ENCODE measurements at regions not wholly inside any gene's neighbourhood (a gene's known extent, or its start where the extent isn't known, plus 50 kb on each side); places are given as distances from the start of the nearest gene placed in this dataset.
"Not testable (repeated sequence)": the region's sequence is repeated elsewhere in the genome, so short reads cannot be mapped to it uniquely, and the experiment has no call there.

DNA sequence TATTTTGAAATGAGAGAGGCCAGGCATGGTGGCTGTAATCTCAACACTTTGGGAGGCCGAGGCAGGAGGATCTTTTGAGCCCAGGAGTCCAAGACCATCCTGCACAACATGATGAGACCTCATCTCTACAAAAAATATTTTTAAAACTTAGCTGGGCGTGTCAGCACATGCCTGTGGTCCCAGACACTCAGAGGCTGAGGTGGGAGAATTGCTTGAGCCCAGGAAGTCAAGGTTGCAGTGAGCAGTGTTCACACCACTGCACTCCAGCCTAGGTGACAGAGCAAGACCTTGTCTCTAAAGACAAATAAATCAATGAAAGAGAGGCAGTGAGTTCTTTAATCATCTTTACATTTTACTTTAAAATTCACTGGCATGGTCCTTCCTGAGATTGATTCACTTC lies 124.5 kb downstream of the DUSP6 start:
- no peak overlapping the region for H3K4me3 ChIP-seq (ENCODE audit: low read length)
- no peak for TF ChIP-seq ZNF274 (IDR thresholded peaks at IDR 0.05; ENCODE audit: low read depth, low read length)

DNA sequence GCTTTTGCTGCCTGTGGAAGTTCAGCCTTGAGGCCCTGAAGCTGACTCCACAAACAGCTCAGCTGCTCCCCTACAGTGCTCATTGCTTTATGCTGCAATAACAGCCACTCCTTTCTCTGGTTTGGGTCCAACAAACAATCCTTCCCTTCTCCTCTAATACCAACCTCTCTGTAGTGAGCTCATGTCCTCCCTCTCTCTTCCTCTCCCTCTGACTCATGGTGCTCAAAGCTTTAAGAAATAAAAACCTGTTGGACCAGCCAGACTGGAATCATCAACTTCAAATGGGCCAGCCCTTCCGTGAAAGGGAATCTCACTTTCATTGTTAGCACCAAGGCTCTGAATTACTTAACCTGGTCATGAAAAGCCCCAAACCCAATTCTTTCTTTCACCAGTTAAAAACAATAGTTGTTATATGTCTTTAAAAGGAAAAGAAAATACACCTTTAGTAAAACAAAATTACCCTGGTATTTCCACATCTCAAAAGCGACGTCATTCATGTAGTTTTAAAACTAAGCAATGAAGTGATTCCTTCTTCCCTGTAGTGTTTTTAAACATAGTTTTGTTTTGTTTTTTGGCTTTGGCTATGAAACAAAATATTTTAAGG lies 126.4 kb downstream of the DUSP6 start:
- no peak overlapping the region for H3K4me3 ChIP-seq (ENCODE audit: low read length)
- no peak for TF ChIP-seq ZNF274 (IDR thresholded peaks at IDR 0.05; ENCODE audit: low read depth, low read length)

DNA sequence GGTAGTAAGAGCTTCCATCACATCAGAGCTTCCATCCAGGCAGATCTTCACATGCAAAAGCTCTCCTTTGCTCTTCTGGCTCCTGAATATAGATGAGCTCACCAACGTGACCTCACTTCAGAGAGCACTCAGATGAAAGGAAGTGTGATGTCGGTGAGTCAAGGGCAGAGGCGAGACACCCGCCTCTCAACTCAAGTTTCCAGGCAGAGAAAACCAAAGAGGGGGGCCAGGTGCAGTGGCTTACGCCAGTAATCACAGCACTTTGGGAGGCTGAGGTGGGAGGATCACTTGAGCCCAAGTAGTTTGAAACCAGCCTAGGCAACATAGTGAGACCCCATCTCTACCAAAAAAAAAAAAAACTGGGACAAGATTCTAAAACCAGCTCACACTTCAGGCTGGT lies 126.9 kb downstream of the DUSP6 start:
- H3K4me3 ChIP-seq (ENCODE audit: low read length): no peak overlapping the region
- TF ChIP-seq ZNF274 (IDR thresholded peaks at IDR 0.05; ENCODE audit: low read depth, low read length): no peak

DNA sequence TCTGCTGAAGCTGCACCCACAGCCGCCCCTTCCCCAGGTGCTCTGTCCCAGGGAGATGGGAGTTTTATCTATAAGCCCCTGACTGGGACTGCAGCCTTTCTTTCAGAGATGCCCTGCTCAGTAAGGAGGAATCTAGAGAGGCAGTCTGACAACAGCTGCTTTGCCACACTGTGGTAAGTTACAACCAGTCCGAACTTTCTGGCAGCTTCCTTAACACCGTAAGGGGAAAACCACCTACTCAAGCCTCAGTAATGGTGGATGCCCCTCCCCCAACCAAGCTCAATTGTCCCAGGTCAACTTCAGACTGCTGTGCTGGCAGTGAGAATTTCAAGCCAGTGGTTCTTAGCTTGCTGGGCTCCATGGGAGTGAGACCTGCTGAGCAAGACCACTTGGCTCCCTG lies 129.7 kb downstream of the DUSP6 start:
- H3K4me3 ChIP-seq (ENCODE audit: low read length): not testable (repeated sequence)

DNA sequence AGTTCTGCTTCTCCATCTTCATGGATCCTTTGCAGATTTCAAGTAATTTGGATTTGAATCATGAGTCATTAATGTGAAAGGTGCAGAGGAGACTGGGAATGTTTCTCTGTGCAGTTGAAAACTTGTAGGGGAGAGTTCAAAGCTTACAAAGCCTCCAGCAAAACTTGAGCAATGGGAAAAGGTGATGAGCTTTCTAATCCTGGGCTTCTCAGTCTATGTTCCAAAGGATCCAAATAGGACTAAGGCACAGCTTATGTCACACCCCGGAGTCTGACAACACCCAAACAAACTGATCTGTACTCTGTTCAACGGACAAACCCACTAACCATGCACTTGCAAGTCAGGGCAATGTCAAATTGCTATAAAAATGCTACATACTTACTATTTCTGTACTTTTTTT lies 134.8 kb downstream of the DUSP6 start:
- no peak overlapping the region for H3K4me3 ChIP-seq (ENCODE audit: low read length)
- no peak for TF ChIP-seq ZNF274 (IDR thresholded peaks at IDR 0.05; ENCODE audit: low read depth, low read length)

DNA sequence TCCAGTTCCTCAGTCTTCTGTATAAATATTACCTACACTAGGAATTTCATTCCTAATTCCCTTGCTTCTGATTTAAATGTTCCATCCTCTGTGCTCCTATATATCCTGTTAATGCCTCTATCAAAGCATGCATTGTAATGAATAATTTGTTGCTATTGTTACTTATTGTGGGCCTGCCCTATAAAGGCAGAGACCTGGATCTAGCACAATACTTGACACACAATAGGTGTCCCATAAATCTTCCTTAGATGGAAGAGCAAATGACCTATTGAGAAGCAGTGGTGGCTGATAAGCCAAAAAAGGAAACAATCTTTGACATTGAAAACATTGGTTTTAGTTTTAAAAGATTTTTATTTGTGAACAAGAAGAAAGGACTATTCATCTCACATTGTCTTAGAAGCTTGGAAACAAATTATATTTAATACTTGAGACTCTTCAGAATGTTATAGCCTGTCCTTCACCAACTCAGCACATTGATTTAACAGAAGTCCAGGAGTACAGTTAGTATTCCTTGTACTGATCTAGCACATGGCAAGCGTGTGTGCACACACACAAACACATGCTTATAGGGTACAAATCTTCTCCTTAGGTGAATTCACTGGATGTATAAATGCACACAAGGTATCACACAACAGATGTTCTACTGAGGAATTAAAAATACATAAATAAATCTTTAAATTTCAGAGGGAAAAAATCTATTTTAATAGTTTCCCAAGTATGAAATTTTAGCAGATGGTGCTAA lies 135.9 kb downstream of the DUSP6 start:
- H3K4me3 ChIP-seq (ENCODE audit: low read length): no peak overlapping the region
- TF ChIP-seq ZNF274 (IDR thresholded peaks at IDR 0.05; ENCODE audit: low read depth, low read length): no peak

DNA sequence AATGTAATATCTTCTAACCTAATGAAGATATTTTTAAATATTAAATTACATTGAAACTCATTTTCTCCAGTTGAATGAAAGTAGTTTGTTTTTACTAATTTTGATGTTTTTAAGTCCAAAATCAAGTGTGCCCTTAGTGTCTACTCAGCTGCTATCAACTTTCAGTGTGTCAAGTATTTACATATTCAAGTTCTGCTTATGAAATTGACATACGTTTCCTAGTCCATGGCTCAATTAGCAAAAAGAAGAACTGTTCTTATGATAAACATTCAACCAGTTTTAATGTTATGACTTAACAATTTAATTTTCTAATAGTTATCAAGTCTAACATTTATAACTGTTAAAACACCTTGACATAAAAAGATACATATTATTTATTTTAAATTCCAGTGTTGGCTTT lies 137.1 kb downstream of the DUSP6 start:
- TF ChIP-seq ZNF274 (IDR thresholded peaks at IDR 0.05; ENCODE audit: low read depth, low read length): no peak
- no peak overlapping the region for H3K4me3 ChIP-seq (ENCODE audit: low read length)

DNA sequence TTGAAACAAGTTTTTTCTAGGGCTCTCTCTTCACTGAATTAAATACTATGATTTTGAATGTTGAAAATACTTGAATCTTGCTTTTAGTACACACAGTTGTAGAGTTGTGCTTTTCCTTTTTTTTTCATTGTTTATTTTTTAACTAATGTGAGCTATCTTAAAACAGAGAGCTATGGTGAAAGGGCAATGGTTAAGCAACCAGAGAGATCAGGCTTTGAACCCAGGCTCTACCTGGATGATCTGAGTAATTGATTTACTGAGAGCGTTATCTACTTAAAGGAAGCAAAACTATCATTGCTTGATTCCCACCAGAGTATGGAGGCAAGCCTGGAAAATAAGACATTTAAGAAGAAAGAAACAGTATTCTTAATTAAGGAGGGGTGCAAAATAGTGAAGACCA lies 138.6 kb downstream of the DUSP6 start:
- no peak overlapping the region for H3K4me3 ChIP-seq (ENCODE audit: low read length)
- no peak for TF ChIP-seq ZNF274 (IDR thresholded peaks at IDR 0.05; ENCODE audit: low read depth, low read length)

DNA sequence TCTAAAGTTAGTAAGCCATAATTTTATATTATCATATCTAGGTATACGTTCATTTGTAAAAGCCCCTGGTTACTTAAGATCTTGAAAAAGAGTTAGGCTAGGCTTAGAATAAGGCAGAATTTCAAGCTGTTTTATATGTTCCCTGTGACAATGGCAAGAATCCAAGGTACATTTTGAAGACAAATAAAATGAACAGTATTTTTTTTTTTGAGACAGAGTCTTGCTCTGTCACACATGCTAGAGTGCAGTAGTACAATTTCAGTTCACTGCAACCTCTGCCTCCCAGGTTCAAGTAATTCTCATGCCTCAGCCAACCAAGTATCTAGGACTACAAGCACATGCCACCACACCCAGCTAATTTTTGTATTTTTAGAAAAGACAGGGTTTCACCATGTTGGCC lies 139.2 kb downstream of the DUSP6 start:
- TF ChIP-seq ZNF274 (IDR thresholded peaks at IDR 0.05; ENCODE audit: low read depth, low read length): no peak
- H3K4me3 ChIP-seq (ENCODE audit: low read length): no peak overlapping the region

DNA sequence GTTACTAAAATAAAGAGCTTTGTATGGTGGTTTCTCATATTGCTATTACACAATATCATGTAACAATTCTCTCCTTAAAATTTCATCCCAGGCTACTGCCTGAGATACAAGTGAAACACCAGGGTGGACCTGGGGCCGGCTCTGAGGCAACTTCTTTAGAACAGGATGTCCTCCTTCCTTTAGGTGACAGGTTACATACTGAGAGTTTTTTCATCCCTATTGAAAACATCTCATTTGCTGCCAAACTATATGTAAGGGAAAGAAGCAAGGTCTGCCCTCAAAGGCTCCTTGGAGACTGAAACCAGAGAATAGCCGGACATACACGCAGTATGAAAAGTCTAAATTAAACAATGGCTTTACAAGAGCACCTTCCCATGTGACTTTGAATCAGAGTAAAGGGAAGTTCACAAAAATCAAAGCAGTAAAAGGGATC lies 139.9 kb downstream of the DUSP6 start:
- TF ChIP-seq ZNF274 (IDR thresholded peaks at IDR 0.05; ENCODE audit: low read depth, low read length): no peak
- no peak overlapping the region for H3K4me3 ChIP-seq (ENCODE audit: low read length)

DNA sequence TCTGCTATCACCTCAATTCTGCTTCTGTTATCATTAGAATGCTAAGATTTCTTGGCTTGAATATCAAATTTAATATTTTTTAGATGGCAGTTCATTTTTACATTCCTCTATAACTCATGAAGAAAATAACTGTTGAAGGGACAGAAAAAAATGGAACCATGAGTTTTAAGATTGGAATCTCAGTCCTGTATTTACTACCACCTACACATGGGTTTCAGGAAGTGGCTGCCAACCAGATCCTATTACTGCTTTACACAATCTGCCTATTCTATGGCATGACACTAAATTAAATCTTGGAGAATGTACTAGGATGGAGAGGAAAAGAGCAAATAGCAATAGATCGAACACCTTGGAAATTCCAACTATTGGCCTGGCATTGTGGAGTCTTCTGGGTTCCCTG lies 140.8 kb downstream of the DUSP6 start:
- no peak for TF ChIP-seq ZNF274 (IDR thresholded peaks at IDR 0.05; ENCODE audit: low read depth, low read length)
- no peak overlapping the region for H3K4me3 ChIP-seq (ENCODE audit: low read length)

DNA sequence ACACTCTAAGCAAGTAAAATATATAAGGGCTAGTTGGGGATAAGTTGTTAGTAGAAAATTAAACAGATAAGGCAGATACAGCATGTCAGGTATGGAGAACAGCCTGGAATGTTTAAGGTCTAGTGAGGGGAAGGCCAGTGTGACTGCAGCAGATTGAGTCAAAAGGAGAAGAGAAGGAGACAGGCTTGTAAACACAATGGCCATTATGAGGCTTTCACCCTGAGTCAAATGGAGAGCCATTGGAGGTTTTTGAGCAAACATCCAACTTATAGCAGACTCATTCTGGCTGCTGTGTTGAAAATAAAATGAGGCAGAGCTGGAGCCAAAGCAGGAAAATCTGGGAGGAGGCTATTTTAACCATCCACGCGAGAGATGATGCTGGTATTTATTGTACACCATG lies 142.0 kb downstream of the DUSP6 start:
- TF ChIP-seq ZNF274 (IDR thresholded peaks at IDR 0.05; ENCODE audit: low read depth, low read length): no peak
- no peak overlapping the region for H3K4me3 ChIP-seq (ENCODE audit: low read length)

DNA sequence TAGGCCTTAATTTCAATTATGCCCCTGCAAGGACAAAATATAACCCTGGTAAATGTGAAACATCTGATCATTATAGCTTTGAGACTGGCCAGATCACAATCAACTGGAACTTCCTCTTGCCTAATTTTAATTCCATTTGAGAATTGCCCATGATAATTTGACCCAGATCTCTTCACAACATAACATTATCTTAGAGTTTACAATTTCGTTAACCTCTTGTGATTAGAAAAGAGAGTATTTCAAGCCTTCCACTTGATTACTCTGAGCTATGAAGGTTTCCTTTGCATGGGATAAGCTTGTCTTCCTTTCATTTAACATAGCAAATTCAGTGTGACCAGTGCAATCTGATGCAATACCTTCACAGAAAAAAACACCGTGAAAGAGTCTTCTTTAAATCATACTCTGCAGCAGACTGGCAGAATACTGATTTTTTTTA lies 143.6 kb downstream of the DUSP6 start:
- TF ChIP-seq ZNF274 (IDR thresholded peaks at IDR 0.05; ENCODE audit: low read depth, low read length): no peak
- no peak overlapping the region for H3K4me3 ChIP-seq (ENCODE audit: low read length)

DNA sequence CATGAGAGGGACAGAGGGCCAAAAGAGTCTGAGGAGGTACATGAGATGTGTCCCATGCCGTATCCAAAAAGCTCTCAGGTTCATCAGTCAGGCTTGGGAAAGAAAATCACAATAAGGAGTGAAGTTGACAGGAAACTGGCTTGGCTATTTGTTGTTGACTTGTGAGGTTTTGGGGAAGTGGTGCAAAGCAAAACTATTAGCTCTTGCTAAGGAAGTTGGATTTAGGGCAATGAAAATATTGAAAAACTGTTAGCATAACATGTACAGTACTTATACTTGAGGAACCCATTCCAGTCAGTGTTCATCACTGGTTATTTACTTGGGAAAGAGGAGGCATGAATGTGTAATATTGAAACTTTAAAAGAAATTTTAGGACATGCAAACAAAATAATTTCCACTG lies 145.9 kb downstream of the DUSP6 start:
- TF ChIP-seq ZNF274 (IDR thresholded peaks at IDR 0.05; ENCODE audit: low read depth, low read length): no peak
- H3K4me3 ChIP-seq (ENCODE audit: low read length): no peak overlapping the region

DNA sequence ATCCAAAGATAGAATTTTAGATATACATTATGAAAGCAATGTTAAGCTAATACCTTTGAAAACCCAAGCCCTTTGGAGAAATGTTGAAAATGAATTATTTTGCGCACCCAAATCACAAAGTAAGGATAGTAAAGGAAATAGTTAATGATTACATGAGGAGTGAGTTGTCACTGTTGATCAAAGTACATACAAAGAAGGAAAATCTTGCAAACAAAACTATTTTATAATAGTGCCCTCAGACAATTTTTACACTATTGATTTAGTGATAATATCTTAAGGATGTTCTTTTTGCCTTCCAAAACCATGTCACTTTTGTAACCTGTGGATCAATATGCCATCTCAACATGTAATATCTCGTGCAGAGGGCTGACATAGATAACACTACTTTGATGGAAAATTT lies 146.8 kb downstream of the DUSP6 start:
- no peak for TF ChIP-seq ZNF274 (IDR thresholded peaks at IDR 0.05; ENCODE audit: low read depth, low read length)
- no peak overlapping the region for H3K4me3 ChIP-seq (ENCODE audit: low read length)

DNA sequence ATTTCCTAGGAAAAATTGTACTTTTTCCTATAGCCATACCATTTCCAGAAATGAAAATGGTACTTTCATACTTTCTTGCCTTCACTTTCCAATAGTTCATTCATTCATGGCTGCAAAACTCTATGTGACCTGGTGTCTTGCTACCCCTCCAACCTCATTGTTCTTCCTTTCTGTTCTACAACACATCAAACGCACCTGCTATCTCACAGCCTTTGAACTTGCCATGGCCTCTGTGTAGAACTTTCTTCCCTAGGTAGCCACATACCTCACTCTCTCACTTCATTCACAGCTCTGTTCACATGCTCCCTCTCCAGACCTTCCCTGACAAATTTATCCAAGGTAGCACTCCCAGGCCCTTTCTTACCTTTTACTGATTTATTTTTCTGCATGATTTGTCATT lies 149.2 kb downstream of the DUSP6 start:
- H3K4me3 ChIP-seq (ENCODE audit: low read length): no peak overlapping the region
- TF ChIP-seq ZNF274 (IDR thresholded peaks at IDR 0.05; ENCODE audit: low read depth, low read length): no peak

All from GM08714 (cell line).